NB4 (cell line): ENCODE measurements at regions not wholly inside any gene's neighbourhood (a gene's known extent, or its start where the extent isn't known, plus 50 kb on each side); places are given as distances from the start of the nearest gene placed in this dataset.

Experiments used
- POLR2A ChIP-seq: IDR thresholded peaks from 2 replicates; pipeline ENCODE4 v1.6.1; 2011; ENCODE audit warnings: mild to moderate bottlenecking; ENCODE audit not compliant: insufficient read length; ENCODE audit errors: extremely low read depth
- TF ChIP-seq, protein P1 (sequence below): IDR thresholded peaks from 2 replicates; pipeline ENCODE4 v1.6.1; 2011; ENCODE audit warnings: low read depth, low read length

DNA sequence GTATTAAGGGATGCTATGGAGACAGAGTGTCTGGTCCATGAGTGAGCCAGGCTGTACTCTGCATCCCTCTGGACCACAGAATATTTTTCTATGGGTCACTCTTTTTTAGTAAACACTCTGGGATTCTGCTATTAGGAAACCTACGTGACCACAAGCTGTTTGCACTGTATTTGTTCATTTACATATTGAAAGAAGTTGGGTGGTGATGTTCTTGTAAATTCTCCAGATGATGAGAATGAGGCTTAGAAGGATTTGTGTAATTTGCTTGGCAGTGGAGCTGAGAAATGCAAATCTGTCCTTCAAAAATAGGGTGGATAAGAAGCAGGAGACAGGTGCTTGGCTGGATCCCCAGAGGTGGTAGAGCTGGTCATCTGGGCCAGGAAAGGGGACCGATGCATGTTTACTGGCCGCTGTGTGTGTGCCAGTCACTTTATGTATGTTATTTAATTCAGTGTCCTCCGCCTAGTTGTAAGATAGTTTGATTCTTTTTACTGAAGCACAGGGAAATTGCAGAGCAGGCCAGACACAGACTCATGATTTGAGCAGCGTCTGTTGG is 63.7 kb upstream of the HEPHL1 start:
- TF ChIP-seq POLR2A, result no peak
- TF ChIP-seq, protein P1, sequence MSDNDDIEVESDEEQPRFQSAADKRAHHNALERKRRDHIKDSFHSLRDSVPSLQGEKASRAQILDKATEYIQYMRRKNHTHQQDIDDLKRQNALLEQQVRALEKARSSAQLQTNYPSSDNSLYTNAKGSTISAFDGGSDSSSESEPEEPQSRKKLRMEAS, result no peak
